ENCODE measurements at regions not wholly inside any gene's neighbourhood (a gene's known extent, or its start where the extent isn't known, plus 50 kb on each side); places are given as distances from the start of the nearest gene placed in this dataset.
A peak's percentile ranks its signal among the peaks of the same experiment; 100 is the strongest.
"Not testable (repeated sequence)": the region's sequence is repeated elsewhere in the genome, so short reads cannot be mapped to it uniquely, and the experiment has no call there.

GRCh38 chr13:33340631-33341030 is 55.1 kb upstream of the STARD13 start:
- no peak for DNase-seq (ENCODE audit: low spot score)

GRCh38 chr13:33341861-33342452 is 56.4 kb upstream of the STARD13 start:
- DNase-seq (ENCODE audit: low spot score) = no peak

GRCh38 chr13:33345842-33346241 is 60.3 kb upstream of the STARD13 start:
- no peak for DNase-seq (ENCODE audit: low spot score)

GRCh38 chr13:33347861-33348260 is 62.3 kb upstream of the STARD13 start:
- DNase-seq (ENCODE audit: low spot score) = no peak

GRCh38 chr13:33348366-33348765 is 62.8 kb upstream of the STARD13 start:
- DNase-seq (ENCODE audit: low spot score) = no peak

- DNase-seq (ENCODE audit: low spot score) = no peak
Observed at GRCh38 chr13:33349288-33349985, 63.9 kb upstream of the STARD13 start.

GRCh38 chr13:33349986-33350826 is 64.7 kb upstream of the STARD13 start:
- peak; percentile 59 for DNase-seq (ENCODE audit: low spot score)

GRCh38 chr13:33351319-33351718 is 65.8 kb upstream of the STARD13 start:
- no peak for DNase-seq (ENCODE audit: low spot score)

GRCh38 chr13:33352041-33352440 is 66.5 kb upstream of the STARD13 start:
- no peak for DNase-seq (ENCODE audit: low spot score)

GRCh38 chr13:33352526-33352925 is 67.0 kb upstream of the STARD13 start:
- DNase-seq (ENCODE audit: low spot score) = no peak

- DNase-seq (ENCODE audit: low spot score) = no peak
Observed at GRCh38 chr13:33353210-33353609, 67.7 kb upstream of the STARD13 start.

- DNase-seq (ENCODE audit: low spot score) = no peak
Observed at GRCh38 chr13:33353646-33354045, 68.1 kb upstream of the STARD13 start.

GRCh38 chr13:33355201-33355895 is 69.8 kb upstream of the STARD13 start:
- DNase-seq (ENCODE audit: low spot score) = no peak

- DNase-seq (ENCODE audit: low spot score) = not testable (repeated sequence)
Observed at GRCh38 chr13:33358076-33358475, 72.5 kb upstream of the STARD13 start.

- DNase-seq (ENCODE audit: low spot score) = no peak
Observed at GRCh38 chr13:33362986-33363727, 77.6 kb upstream of the STARD13 start.

GRCh38 chr13:33364192-33364591 is 78.6 kb upstream of the STARD13 start:
- no peak for DNase-seq (ENCODE audit: low spot score)

- DNase-seq (ENCODE audit: low spot score) = no peak
Observed at GRCh38 chr13:33366469-33367062, 81.0 kb upstream of the STARD13 start.

GRCh38 chr13:33367171-33367895 is 81.8 kb upstream of the STARD13 start:
- DNase-seq (ENCODE audit: low spot score) = no peak

- DNase-seq (ENCODE audit: low spot score) = no peak
Observed at GRCh38 chr13:33367926-33368325, 82.4 kb upstream of the STARD13 start.

- no peak for DNase-seq (ENCODE audit: low spot score)
Observed at GRCh38 chr13:33369073-33369472, 83.5 kb upstream of the STARD13 start.

Data from ecto neural progenitor cell (in vitro differentiated cells).